Omental fat pad (tissue), 3 donors: ENCODE measurements at regions not wholly inside any gene's neighbourhood (a gene's known extent, or its start where the extent isn't known, plus 50 kb on each side); places are given as distances from the start of the nearest gene placed in this dataset.

ENCODE experiments used
- ATAC-seq: fragments of 150-250 bp; one replicate; pipeline ENCODE4 v1.9.1; 2016; ENCODE audit warnings: mild to moderate bottlenecking, moderate library complexity; ENCODE audit not compliant: low FRiP score
- DNase-seq: peaks from one replicate; pipeline ENCODE4 v3.0.0-alpha.2; 2019; ENCODE audit warnings: low spot score
- TF ChIP-seq, protein P1 (sequence below), 3 donors: fragments of 450-650 bp; IDR thresholded peaks; one replicate each; pipeline ENCODE4 v1.5.1; 2016 to 2017; ENCODE audit warnings: antibody characterized with exemption in 3 of 3, mild to moderate bottlenecking in 3 of 3, moderate library complexity in 2 of 3

DNA sequence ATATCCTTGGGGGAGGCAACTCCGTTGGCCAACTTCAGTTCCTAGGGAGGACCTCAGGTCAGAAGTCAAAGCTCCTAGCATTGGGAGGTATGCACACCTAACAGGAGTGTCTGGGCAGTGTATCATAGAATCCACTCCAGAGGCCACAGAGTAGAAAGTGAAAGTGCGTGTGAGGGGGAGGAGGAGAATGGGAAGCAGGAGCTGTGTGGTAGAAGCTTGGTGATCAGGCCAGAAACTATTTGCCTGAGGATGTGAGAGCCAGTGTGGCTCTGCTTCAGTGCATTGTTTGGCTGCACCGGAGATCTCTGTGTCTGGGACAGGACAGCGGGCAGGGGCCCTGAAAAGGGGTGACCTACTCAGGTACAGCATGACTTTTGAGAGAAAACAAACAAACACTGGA lies 557.4 kb upstream of the VSTM2A start:
- DNase-seq (no peak), ATAC-seq (no peak)
- TF ChIP-seq, protein P1, sequence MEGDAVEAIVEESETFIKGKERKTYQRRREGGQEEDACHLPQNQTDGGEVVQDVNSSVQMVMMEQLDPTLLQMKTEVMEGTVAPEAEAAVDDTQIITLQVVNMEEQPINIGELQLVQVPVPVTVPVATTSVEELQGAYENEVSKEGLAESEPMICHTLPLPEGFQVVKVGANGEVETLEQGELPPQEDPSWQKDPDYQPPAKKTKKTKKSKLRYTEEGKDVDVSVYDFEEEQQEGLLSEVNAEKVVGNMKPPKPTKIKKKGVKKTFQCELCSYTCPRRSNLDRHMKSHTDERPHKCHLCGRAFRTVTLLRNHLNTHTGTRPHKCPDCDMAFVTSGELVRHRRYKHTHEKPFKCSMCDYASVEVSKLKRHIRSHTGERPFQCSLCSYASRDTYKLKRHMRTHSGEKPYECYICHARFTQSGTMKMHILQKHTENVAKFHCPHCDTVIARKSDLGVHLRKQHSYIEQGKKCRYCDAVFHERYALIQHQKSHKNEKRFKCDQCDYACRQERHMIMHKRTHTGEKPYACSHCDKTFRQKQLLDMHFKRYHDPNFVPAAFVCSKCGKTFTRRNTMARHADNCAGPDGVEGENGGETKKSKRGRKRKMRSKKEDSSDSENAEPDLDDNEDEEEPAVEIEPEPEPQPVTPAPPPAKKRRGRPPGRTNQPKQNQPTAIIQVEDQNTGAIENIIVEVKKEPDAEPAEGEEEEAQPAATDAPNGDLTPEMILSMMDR (IDR thresholded peaks at IDR 0.05): no peak

GRCh38 chr7:53988376-53988775 lies 553.8 kb upstream of the VSTM2A start:
- ATAC-seq (no peak), DNase-seq (no peak)

DNA sequence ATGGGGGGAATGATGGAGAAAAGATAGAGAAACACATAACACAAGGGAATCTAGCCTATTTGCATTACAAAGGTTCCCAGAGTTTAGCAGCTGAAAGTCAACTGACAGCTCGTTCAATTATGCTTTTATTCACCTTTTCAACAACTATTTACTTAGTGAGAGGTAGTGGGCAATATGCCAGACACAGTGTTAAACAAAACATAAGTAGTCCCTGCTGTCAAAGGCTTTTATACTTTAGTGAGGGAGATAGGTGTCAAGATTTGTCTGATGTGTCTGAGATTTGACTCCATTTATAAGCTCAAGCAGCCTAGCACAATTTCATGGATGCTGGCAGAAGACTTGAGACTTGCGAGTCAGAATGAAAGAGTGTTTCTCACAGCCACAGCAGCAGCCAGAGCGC lies 549.0 kb upstream of the VSTM2A start:
- DNase-seq: no peak
- ATAC-seq: no peak
- TF ChIP-seq, protein P1 (IDR thresholded peaks at IDR 0.05): no peak

More at GRCh38 chr7:53988376-53988775, 553.8 kb upstream of the VSTM2A start:
- TF ChIP-seq, protein P1 (IDR thresholded peaks at IDR 0.05): no peak

DNA sequence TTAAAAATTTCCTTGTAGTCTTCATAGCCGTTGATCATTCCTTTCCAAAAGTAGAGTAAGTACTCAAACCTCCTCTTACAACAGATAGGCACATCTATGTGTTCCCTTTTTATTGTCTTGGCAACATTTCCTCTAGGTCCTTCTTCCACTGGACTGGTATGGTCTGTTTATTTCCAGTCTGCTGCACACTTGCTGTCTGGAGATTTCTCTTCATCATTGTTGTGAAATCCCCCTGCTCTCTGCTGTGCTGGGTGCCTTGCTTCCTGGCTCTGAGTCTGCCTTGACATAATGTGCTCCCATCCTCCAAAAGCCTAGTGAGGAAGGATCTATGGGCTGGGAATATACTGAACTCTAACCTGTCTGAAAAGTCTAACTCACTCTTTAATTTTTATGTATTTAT lies 545.3 kb upstream of the VSTM2A start:
- TF ChIP-seq, protein P1 (IDR thresholded peaks at IDR 0.05): no peak
- ATAC-seq: no peak

GRCh38 chr7:54014765-54015164 lies 527.4 kb upstream of the VSTM2A start:
- TF ChIP-seq, protein P1 (IDR thresholded peaks at IDR 0.05): no peak
- ATAC-seq (no peak), DNase-seq (no peak)

More for the DNA sequence above, 545.3 kb upstream of the VSTM2A start:
- DNase-seq: no peak

GRCh38 chr7:54015251-54015650 lies 526.9 kb upstream of the VSTM2A start:
- no peak for DNase-seq
- no peak for ATAC-seq
- TF ChIP-seq, protein P1 (IDR thresholded peaks at IDR 0.05): no peak

DNA sequence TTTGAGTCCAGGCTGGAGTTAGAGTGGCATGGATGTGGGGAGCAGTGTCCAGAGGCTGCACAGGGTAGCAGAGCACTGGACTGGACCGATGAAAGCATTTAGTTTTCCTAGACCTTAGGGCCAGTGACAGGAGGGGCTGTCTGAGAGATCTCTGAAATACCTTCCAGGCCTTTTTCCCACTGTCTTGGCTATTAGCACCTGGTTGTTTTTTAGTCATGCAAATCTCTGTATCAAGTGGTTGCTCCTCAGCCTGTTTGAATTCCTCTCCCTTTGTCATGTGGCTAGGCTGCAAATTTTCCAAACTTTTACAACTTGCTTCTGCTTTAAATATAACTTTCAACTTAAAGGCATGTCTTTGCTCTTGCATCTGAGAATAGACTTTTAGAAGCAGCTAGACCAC lies 504.3 kb upstream of the VSTM2A start:
- TF ChIP-seq, protein P1 (IDR thresholded peaks at IDR 0.05): no peak
- ATAC-seq: no peak
- DNase-seq: no peak
